Neural progenitor cell (in vitro differentiated cells): ENCODE measurements at regions not wholly inside any gene's neighbourhood (a gene's known extent, or its start where the extent isn't known, plus 50 kb on each side); places are given as distances from the start of the nearest gene placed in this dataset.

Experiments used
- DNase-seq: peaks from one replicate; pipeline ENCODE4 v3.0.0-alpha.2; 2016; ENCODE audit warnings: low spot score
- H2AFZ ChIP-seq: fragments of 200-600 bp; sonication (generic); replicated peaks from 2 replicates; pipeline ENCODE4 v1.6.1; 2016; ENCODE audit warnings: antibody characterized with exemption
- H3F3A ChIP-seq: fragments of 200-600 bp; sonication (generic); 2 replicates; pipeline ENCODE4 v1.6.1; 2016; ENCODE audit warnings: antibody characterized with exemption, low read depth
- H3K27ac ChIP-seq: fragments of 200-600 bp; sonication (generic); 2 replicates; pipeline ENCODE4 v1.5.1; 2016; ENCODE audit warnings: mild to moderate bottlenecking
- H3K27me3 ChIP-seq: fragments of 200-600 bp; sonication (generic); 2 replicates; pipeline ENCODE4 v1.6.1; 2016; ENCODE audit warnings: mild to moderate bottlenecking, moderate library complexity
- H3K36me3 ChIP-seq: fragments of 200-600 bp; sonication (generic); 2 replicates; pipeline ENCODE4 v1.5.1; 2016
- H3K4me1 ChIP-seq: fragments of 200-600 bp; sonication (generic); 2 replicates; pipeline ENCODE4 v1.6.1; 2016; ENCODE audit warnings: mixed run types
- H3K4me2 ChIP-seq: fragments of 200-600 bp; sonication (generic); 2 replicates; pipeline ENCODE4 v1.6.1; 2016
- H3K4me3 ChIP-seq: fragments of 200-600 bp; sonication (generic); 2 replicates; pipeline ENCODE4 v1.5.1; 2016
- H3K79me2 ChIP-seq: fragments of 200-600 bp; sonication (generic); 2 replicates; pipeline ENCODE4 v1.6.1; 2016; ENCODE audit warnings: low read depth
- H3K9ac ChIP-seq: fragments of 200-600 bp; sonication (generic); 2 replicates; pipeline ENCODE4 v1.6.1; 2016
- H3K9me3 ChIP-seq: fragments of 200-600 bp; sonication (generic); 2 replicates; pipeline ENCODE4 v1.5.1; 2016; ENCODE audit warnings: low read depth
- H4K20me1 ChIP-seq: fragments of 200-600 bp; sonication (generic); 2 replicates; pipeline ENCODE4 v1.6.1; 2016; ENCODE audit warnings: low read depth
- H3K27ac Mint-ChIP-seq: 3 replicates; pipeline ENCODE4 v1.8.0; 2021; ENCODE audit warnings: mixed read lengths
- H3K27me3 Mint-ChIP-seq: 2 replicates; pipeline ENCODE4 v1.8.0; 2022; ENCODE audit warnings: low read depth, mild to moderate bottlenecking, inconsistent platforms, moderate library complexity, mixed read lengths; ENCODE audit not compliant: insufficient read depth
- H3K36me3 Mint-ChIP-seq: 3 replicates; pipeline ENCODE4 v1.8.0; 2021; ENCODE audit warnings: mixed read lengths
- H3K4me1 Mint-ChIP-seq: 3 replicates; pipeline ENCODE4 v1.8.0; 2021; ENCODE audit warnings: mixed read lengths
- H3K4me3 Mint-ChIP-seq: 3 replicates; pipeline ENCODE4 v1.8.0; 2021; ENCODE audit warnings: mild to moderate bottlenecking, moderate library complexity, mixed read lengths
- H3K9me3 Mint-ChIP-seq: 3 replicates; pipeline ENCODE4 v1.8.0; 2020; ENCODE audit warnings: mixed read lengths
- CTCF ChIP-seq: fragments of 200-600 bp; sonication (generic); IDR thresholded peaks from 2 replicates; pipeline ENCODE4 v1.5.1; 2017; ENCODE audit warnings: antibody characterized with exemption, mild to moderate bottlenecking
- EZH2 ChIP-seq: fragments of 200-600 bp; sonication (generic); IDR thresholded peaks from 2 replicates; pipeline ENCODE4 v1.6.1; 2017; ENCODE audit warnings: antibody characterized with exemption, mild to moderate bottlenecking, moderate library complexity
- EZH2phosphoT487 ChIP-seq: fragments of 200-600 bp; sonication (generic); IDR thresholded peaks from 2 replicates; pipeline ENCODE4 v1.6.1; 2017; ENCODE audit warnings: antibody characterized with exemption

- Mint-ChIP-seq H3K27me3 (peaks cover 70% of the 10 kb centered on the region), H3K27ac (no peak overlapping the region)
- peak overlapping the region; percentile 66 for H2AFZ ChIP-seq
Measured at GRCh38 chr6:28737750-28738395, 185.9 kb downstream of the TRIM27 start.

GRCh38 chr6:28738396-28738765, 185.4 kb downstream of the TRIM27 start:
- Histone ChIP-seq H3K4me3 (peak overlapping the region; percentile 37), H2AFZ (peak overlapping the region; percentile 66), H3K27ac (no peak overlapping the region), H3K27me3 (peaks cover 100% of the 10 kb centered on the region), H3K9ac (no peak overlapping the region), H3F3A (peaks cover 34% of the 10 kb centered on the region), H4K20me1 (peaks cover 3% of the 10 kb centered on the region), H3K4me1 (peaks cover 6% of the 10 kb centered on the region), H3K4me2 (peak overlapping the region; percentile 73), H3K79me2 (no peaks in the 10 kb centered on the region), H3K9me3 (no peaks in the 10 kb centered on the region), H3K36me3 (no peaks in the 10 kb centered on the region)
- no peak overlapping the region for H3K4me3 Mint-ChIP-seq
- DNase-seq: peak; percentile 27
- no peaks in the 10 kb centered on the region for H3K36me3 Mint-ChIP-seq
- H3K27ac Mint-ChIP-seq: no peak overlapping the region
- peaks cover 31% of the 10 kb centered on the region for H3K9me3 Mint-ChIP-seq
- peaks cover 72% of the 10 kb centered on the region for H3K27me3 Mint-ChIP-seq
- TF ChIP-seq EZH2 (peak; percentile 86), CTCF (no peak)
- H3K4me1 Mint-ChIP-seq: peaks cover 6% of the 10 kb centered on the region

More at GRCh38 chr6:28737750-28738395, 185.9 kb downstream of the TRIM27 start:
- Mint-ChIP-seq H3K4me3 (no peak overlapping the region), H3K4me1 (peaks cover 2% of the 10 kb centered on the region), H3K9me3 (peaks cover 31% of the 10 kb centered on the region), H3K36me3 (no peaks in the 10 kb centered on the region)
- Histone ChIP-seq H3K27me3 (peaks cover 100% of the 10 kb centered on the region), H3K9ac (no peak overlapping the region), H3K36me3 (no peaks in the 10 kb centered on the region), H4K20me1 (no peaks in the 10 kb centered on the region), H3K9me3 (no peaks in the 10 kb centered on the region), H3K79me2 (no peaks in the 10 kb centered on the region), H3K4me2 (peak overlapping the region; percentile 73), H3K4me3 (peak overlapping the region; percentile 37), H3F3A (peaks cover 34% of the 10 kb centered on the region), H3K27ac (no peak overlapping the region), H3K4me1 (peaks cover 6% of the 10 kb centered on the region)
- peak; percentile 55 for DNase-seq
- TF ChIP-seq CTCF (no peak), EZH2phosphoT487 (no peak), EZH2 (no peak)

- H3F3A ChIP-seq: peaks cover 41% of the 10 kb centered on the region
- no peak overlapping the region for H3K4me3 ChIP-seq
- peaks cover 8% of the 10 kb centered on the region for H4K20me1 ChIP-seq
- TF ChIP-seq EZH2phosphoT487: no peak
- TF ChIP-seq CTCF: no peak
- TF ChIP-seq EZH2: no peak
- H3K4me2 ChIP-seq: no peak overlapping the region
- H3K9me3 Mint-ChIP-seq: peaks cover 25% of the 10 kb centered on the region
- peaks cover 69% of the 10 kb centered on the region for H3K27me3 Mint-ChIP-seq
- H3K36me3 Mint-ChIP-seq: no peaks in the 10 kb centered on the region
- no peak overlapping the region for H3K9ac ChIP-seq
- no peak overlapping the region for H3K4me3 Mint-ChIP-seq
- H3K4me1 Mint-ChIP-seq: peaks cover 6% of the 10 kb centered on the region
- no peaks in the 10 kb centered on the region for H3K9me3 ChIP-seq
- no peaks in the 10 kb centered on the region for H3K36me3 ChIP-seq
- no peak for DNase-seq
- no peak overlapping the region for H3K27ac Mint-ChIP-seq
- H3K27ac ChIP-seq: no peak overlapping the region
- H3K4me1 ChIP-seq: no peaks in the 10 kb centered on the region
- H2AFZ ChIP-seq: no peak overlapping the region
- peaks cover 100% of the 10 kb centered on the region for H3K27me3 ChIP-seq
- no peaks in the 10 kb centered on the region for H3K79me2 ChIP-seq
Measured at GRCh38 chr6:28741363-28741762, 182.4 kb downstream of the TRIM27 start.
